ENCODE measurements at regions not wholly inside any gene's neighbourhood (a gene's known extent, or its start where the extent isn't known, plus 50 kb on each side); places are given as distances from the start of the nearest gene placed in this dataset.

- TF ChIP-seq POLR2A (IDR thresholded peaks at IDR 0.05; ENCODE audit: insufficient read depth in 1 of 2, low read depth in 2 of 2, low read length in 2 of 2) (no peak), CEBPZ (IDR thresholded peaks at IDR 0.05; ENCODE audit: low read length) (no peak), KDM4B (CRISPR knock-in tag; IDR thresholded peaks at IDR 0.05) (no peak), ZNF142 (CRISPR knock-in tag; IDR thresholded peaks at IDR 0.05) (no peak), HNF4G (IDR thresholded peaks at IDR 0.05; ENCODE audit: borderline replicate concordance, low read depth, low read length) (no peak), HNF4G (CRISPR knock-in tag; IDR thresholded peaks at IDR 0.05; ENCODE audit: borderline replicate concordance, low read depth) (no peak), ARHGAP35 (CRISPR knock-in tag; IDR thresholded peaks at IDR 0.05; ENCODE audit: borderline replicate concordance) (no peak)
- TF ChIP-seq, protein P1, sequence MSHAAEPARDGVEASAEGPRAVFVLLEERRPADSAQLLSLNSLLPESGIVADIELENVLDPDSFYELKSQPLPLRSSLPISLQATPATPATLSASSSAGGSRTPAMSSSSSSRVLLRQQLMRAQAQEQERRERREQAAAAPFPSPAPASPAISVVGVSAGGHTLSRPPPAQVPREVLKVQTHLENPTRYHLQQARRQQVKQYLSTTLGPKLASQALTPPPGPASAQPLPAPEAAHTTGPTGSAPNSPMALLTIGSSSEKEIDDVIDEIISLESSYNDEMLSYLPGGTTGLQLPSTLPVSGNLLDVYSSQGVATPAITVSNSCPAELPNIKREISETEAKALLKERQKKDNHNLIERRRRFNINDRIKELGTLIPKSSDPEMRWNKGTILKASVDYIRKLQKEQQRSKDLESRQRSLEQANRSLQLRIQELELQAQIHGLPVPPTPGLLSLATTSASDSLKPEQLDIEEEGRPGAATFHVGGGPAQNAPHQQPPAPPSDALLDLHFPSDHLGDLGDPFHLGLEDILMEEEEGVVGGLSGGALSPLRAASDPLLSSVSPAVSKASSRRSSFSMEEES (CRISPR knock-in tag; IDR thresholded peaks at IDR 0.05), result no peak
Observed at GRCh38 chr10:42475168-42476098, 162.9 kb downstream of the ZNF33B start.
